DMS79 treated with DMSO at 0.1 percent for 48 hours (cell line): ENCODE measurements at regions not wholly inside any gene's neighbourhood (a gene's known extent, or its start where the extent isn't known, plus 50 kb on each side); places are given as distances from the start of the nearest gene placed in this dataset.
"Not testable (repeated sequence)": the region's sequence is repeated elsewhere in the genome, so short reads cannot be mapped to it uniquely, and the experiment has no call there.

Source experiments
- DNase-seq: peaks from one replicate; lab custom pipeline; 2025; lab: John Stamatoyannopoulos, UW

DNA sequence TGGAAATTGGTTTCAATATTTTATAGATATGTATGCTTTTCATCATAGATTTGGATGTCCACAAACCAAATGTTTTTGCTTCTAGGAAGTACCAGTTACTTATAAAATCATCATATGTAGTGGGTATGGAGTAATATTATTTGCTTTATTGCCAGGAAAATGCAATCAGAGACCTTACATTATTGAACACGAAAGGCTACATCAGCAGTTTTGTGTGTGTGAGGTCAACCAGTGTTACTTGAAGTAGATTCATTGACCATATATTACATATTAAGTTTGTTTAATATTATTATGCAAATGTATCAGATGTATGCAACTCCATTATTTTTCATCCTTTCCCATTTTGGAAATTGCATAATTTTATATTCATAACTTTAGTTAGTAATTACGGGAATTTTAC, 219.1 kb upstream of the MMADHC start:
- DNase-seq: no peak

GRCh38 chr2:149800624-149801542, 213.3 kb upstream of the MMADHC start:
- no peak for DNase-seq

DNA sequence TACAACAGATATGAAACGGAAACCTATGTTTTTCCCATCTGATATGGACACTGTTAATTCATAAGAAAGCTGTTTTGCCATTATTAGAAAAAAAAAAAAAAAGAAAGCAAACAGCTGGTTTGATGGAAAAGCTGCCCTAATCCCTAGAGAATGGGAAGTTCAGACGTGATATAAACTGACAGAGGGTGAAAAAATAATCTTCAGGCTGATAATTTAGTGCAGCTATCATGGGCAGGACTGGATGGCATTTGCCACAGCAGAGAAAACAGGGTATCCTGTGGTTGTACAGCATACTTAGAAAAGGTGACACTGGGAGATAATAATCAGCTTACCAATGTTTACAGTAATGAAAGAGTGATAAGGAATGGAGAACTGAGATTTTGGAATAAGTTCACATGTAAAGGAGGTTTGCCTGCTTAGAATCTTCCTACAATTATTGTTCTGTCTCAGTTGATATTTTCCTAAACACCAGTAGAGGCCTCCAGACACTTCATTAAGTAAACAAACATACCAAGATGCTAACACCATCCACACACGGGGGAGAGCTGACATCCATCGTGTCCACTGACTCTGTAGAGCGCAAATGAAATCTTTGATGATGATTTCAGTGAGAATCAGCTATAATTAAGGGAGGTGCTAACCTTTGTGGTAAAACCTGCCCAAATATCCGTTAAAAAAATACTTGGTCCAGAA, 211.6 kb upstream of the MMADHC start:
- no peak for DNase-seq

- no peak for DNase-seq
Observed at GRCh38 chr2:149797030-149797429, 209.5 kb upstream of the MMADHC start.

GRCh38 chr2:149789549-149789948, 202.0 kb upstream of the MMADHC start:
- DNase-seq: no peak

- no peak for DNase-seq
Observed at GRCh38 chr2:149787206-149787605, 199.6 kb upstream of the MMADHC start.

DNA sequence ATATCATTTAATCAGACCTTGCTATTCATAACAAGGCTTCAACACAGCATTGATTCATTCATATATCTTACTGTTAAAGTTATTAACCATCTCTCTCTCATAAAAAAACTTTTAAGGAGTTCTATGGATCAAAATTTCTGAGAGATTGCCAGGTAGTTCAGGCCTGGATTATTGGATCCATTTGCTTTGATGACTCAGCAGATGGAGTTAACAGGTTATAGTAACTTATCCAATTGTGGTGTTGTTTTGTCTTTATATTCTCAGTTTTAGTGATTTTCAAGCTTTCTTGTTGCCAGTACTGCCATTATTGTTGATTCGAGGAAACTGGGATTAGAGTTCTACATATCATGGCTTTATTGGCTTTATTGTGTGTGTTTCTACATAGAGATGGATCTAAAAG, 195.7 kb upstream of the MMADHC start:
- no peak for DNase-seq

DNA sequence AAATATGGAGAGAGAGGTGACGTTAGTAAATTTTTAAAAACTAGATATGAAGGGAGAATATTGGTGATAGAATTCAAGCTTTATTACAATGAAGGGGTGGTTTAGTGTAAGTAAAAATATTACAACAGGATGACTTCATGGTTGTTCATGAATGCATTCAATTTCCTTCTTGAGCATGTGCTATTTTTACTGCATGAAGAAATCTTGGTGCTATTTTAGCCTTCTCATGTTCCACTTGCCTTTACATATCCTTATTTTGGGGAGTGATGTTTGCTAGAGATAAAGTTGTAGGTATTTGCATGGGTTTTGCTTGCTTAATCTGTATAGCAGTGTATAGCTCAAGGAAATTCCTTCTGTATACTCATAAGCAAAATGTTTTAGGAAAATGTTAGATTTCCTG, 195.0 kb upstream of the MMADHC start:
- DNase-seq: no peak

- DNase-seq: no peak
Observed at GRCh38 chr2:149781263-149781808, 193.8 kb upstream of the MMADHC start.

DNA sequence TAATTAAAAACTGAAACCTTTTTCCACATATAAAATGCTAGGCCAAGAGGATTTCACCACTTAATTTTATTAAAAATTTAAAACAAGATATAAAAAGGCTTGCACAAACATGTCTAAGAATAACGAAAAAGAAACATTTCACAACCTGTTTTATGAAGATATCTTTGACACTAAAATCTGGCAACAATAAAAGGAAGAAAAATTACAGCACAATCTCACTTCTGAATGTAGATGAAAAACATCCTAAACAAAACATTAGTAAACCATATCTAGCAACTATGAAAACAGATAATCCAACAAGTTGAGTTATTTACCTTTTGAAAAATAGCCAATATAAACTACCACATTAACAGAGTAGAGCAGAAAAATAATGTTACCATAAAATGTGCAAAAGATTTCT, 185.4 kb upstream of the MMADHC start:
- no peak for DNase-seq

GRCh38 chr2:149768320-149768799, 180.8 kb upstream of the MMADHC start:
- DNase-seq: peak; percentile 61

GRCh38 chr2:149767516-149767974, 180.0 kb upstream of the MMADHC start:
- peak; percentile 52 for DNase-seq

DNA sequence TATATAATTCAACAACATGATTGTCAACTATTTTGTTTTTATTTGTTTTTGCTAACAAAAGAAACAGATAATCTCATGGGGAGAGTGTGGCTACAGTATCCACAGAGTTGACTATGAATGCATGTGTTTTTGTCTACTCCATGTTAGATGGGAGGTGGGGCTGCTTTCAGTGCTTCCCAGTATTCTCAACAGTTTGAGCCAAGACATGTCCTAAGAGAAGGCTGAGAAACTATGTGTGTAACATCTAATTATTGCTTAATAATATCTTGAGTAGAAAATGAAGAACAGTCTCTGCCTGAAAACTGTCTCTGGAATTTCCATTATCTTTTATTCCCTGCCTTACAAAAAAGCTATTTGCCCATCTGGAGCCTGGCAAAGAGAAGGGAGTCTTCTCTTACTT, 178.8 kb upstream of the MMADHC start:
- DNase-seq: no peak

GRCh38 chr2:149765636-149766035, 178.1 kb upstream of the MMADHC start:
- no peak for DNase-seq

- DNase-seq: no peak
Observed at GRCh38 chr2:149765003-149765402, 177.4 kb upstream of the MMADHC start.

- DNase-seq: no peak
Observed at GRCh38 chr2:149763358-149763757, 175.8 kb upstream of the MMADHC start.

DNA sequence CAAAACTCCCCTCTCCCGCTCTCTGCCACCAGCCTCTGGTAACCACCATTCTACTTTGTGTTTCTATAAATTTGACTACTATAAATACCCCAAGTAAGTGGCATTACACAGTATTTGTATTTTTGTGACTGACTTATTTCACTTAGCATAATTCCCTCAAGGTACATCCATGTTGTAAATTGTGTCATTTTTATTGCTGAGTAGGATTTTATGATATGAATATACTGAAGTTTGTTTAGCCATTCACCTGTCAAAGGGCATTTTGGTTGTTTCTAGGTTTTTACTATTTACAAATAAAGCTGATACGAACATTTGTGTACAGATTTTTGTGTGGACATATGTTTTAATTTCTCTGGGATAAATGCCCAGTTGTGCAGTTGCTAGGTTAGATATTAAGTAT, 174.0 kb upstream of the MMADHC start:
- DNase-seq: no peak

- DNase-seq: not testable (repeated sequence)
Observed at GRCh38 chr2:149759382-149759781, 171.8 kb upstream of the MMADHC start.

- DNase-seq: not testable (repeated sequence)
Observed at GRCh38 chr2:149754722-149755121, 167.1 kb upstream of the MMADHC start.

GRCh38 chr2:149747456-149747855, 159.9 kb upstream of the MMADHC start:
- no peak for DNase-seq

DNA sequence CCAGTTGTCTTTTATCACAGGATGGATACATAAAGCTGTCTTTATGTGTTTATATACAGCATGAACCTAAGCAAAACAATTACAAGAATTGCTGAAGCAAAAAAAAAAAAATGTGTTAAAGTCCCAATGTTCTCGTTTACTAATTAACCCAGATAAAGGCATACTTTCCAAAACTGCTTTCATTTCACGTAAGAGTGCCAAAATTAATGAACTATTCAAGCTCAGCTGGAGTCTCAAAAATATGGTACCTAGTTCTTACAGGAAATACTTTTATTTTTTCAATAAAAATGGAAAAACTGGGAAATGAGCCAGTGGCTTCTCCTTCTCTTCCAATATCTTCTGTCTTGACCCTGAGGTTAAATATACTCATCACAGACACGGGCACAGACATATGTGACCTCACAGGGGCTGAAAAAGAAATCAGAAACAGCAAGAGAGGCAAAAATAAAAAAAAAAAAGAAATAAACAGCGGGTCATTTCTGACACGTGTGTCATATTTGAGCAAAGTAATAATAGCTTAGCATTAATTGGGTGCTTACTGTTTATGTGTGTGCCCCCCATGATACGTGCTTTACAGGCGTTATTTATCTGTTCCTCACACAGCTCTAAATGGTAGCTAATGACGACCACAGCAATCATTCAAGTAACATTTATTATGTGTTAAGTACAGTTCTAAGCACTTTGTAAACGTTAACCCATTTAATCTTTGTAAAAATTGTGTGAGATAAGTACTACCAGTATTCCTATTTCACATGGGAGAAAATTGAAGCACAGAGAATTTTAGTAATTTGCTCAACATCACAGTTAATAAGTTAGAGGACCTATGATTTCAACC, 158.0 kb upstream of the MMADHC start:
- DNase-seq: no peak

GRCh38 chr2:149744865-149745264, 157.3 kb upstream of the MMADHC start:
- DNase-seq: no peak
